Mesothelial cell of epicardium (in vitro differentiated cells): ENCODE measurements at regions not wholly inside any gene's neighbourhood (a gene's known extent, or its start where the extent isn't known, plus 50 kb on each side); places are given as distances from the start of the nearest gene placed in this dataset.

Source experiments
- DNase-seq, 2 experiments: peaks; one replicate each; pipeline ENCODE4 v3.0.0; 2021; ENCODE audit warnings: low spot score in 2 of 2; ENCODE audit not compliant: unreplicated experiment in 2 of 2
- H3K27ac Mint-ChIP-seq: 2 replicates; pipeline ENCODE4 v1.8.0; 2021; ENCODE audit warnings: mixed read lengths
- H3K27me3 Mint-ChIP-seq: 2 replicates; pipeline ENCODE4 v1.8.0; 2021; ENCODE audit warnings: low read depth, mixed read lengths
- H3K36me3 Mint-ChIP-seq: 2 replicates; pipeline ENCODE4 v1.8.0; 2021; ENCODE audit warnings: mixed read lengths
- H3K4me1 Mint-ChIP-seq: 2 replicates; pipeline ENCODE4 v1.8.0; 2021; ENCODE audit warnings: mixed read lengths
- H3K4me3 Mint-ChIP-seq: 2 replicates; pipeline ENCODE4 v1.8.0; 2021; ENCODE audit warnings: mild to moderate bottlenecking, moderate library complexity, mixed read lengths
- H3K9me3 Mint-ChIP-seq: 2 replicates; pipeline ENCODE4 v1.8.0; 2021; ENCODE audit warnings: mixed read lengths
- CTCF ChIP-seq: fragments of 200-600 bp; sonication (generic); IDR thresholded peaks from one replicate; pipeline ENCODE4 v1.5.0; 2021; ENCODE audit warnings: antibody characterized with exemption; ENCODE audit not compliant: unreplicated experiment

DNA sequence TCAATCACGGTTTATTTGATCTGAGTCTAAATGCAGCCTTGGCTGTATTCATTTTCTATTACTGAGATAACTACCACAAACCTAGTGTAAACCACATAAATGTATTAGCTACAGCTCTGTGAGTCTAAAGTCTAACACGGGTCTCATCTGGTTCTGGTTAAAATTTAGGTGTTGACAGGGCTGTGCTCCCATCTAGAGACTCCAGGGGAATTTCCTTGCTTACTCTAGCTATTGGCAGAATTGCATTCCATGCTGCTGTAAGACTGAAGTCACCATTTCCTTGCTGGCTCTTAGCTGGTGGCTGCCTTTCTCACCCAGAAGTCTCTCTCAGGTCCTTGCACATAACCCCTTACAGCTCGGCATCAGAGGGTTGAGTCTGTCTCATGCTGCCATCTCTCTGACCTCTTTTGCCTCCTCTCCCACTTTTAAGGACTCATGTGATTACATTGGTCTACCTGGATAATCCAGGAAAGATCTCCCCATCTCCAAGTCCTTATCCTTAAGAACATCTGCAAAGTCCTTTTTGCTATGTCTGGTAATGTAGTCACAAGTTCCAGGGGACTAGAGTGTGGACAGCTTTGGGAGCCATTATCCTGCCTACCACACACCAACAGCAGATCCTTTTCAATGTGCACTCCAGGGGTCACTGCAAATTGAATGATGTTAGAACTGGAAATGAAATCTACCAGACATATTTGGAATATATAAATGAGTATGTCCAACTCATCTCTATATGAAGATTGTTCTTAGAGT, 207.0 kb upstream of the AGAP1 start:
- Mint-ChIP-seq H3K27me3 (peaks cover 13% of the 10 kb centered on the region), H3K4me1 (peaks cover 4% of the 10 kb centered on the region), H3K27ac (no peak overlapping the region), H3K4me3 (no peak overlapping the region), H3K9me3 (peaks cover 12% of the 10 kb centered on the region), H3K36me3 (no peaks in the 10 kb centered on the region)
- DNase-seq = no peak
- no peak for TF ChIP-seq CTCF

GRCh38 chr2:235287375-235287733, 206.5 kb upstream of the AGAP1 start:
- DNase-seq = no peak
- peaks cover 16% of the 10 kb centered on the region for H3K27me3 Mint-ChIP-seq
- no peaks in the 10 kb centered on the region for H3K36me3 Mint-ChIP-seq
- H3K27ac Mint-ChIP-seq = no peak overlapping the region
- peaks cover 4% of the 10 kb centered on the region for H3K4me1 Mint-ChIP-seq
- peaks cover 12% of the 10 kb centered on the region for H3K9me3 Mint-ChIP-seq
- no peak for TF ChIP-seq CTCF
- H3K4me3 Mint-ChIP-seq = no peak overlapping the region

DNA sequence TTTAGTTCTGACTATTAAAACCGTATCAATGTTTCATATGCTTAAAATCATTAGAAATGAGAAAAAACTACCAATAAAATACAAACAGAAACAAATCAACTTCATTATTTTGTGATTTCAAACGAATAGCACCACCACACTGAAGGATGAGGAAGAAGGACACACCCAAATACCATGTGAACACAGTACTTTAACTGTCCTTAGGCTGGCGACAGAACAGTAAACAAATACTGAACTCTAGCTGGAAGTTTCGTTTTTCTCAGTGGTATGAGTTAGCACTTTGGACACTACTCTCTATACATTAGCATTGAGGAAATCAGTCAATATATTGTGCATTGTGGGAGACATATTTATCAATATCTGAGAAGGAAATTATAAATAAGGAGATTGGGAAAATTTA, 202.4 kb upstream of the AGAP1 start:
- Mint-ChIP-seq H3K27ac (no peak overlapping the region), H3K4me3 (no peak overlapping the region), H3K36me3 (no peaks in the 10 kb centered on the region), H3K4me1 (peaks cover 4% of the 10 kb centered on the region), H3K9me3 (no peaks in the 10 kb centered on the region), H3K27me3 (peaks cover 22% of the 10 kb centered on the region)
- no peak for TF ChIP-seq CTCF
- no peak for DNase-seq

GRCh38 chr2:235293061-235293460, 200.8 kb upstream of the AGAP1 start:
- TF ChIP-seq CTCF = no peak
- H3K4me3 Mint-ChIP-seq = no peak overlapping the region
- no peak for DNase-seq
- H3K4me1 Mint-ChIP-seq = peaks cover under 1% of the 10 kb centered on the region
- peaks cover 26% of the 10 kb centered on the region for H3K27me3 Mint-ChIP-seq
- peaks cover 7% of the 10 kb centered on the region for H3K9me3 Mint-ChIP-seq
- H3K27ac Mint-ChIP-seq = no peak overlapping the region
- no peaks in the 10 kb centered on the region for H3K36me3 Mint-ChIP-seq

GRCh38 chr2:235295831-235296230, 198.0 kb upstream of the AGAP1 start:
- peaks cover 7% of the 10 kb centered on the region for H3K9me3 Mint-ChIP-seq
- H3K27me3 Mint-ChIP-seq = peaks cover 26% of the 10 kb centered on the region
- TF ChIP-seq CTCF = no peak
- no peaks in the 10 kb centered on the region for H3K36me3 Mint-ChIP-seq
- no peaks in the 10 kb centered on the region for H3K4me1 Mint-ChIP-seq
- no peak for DNase-seq
- H3K27ac Mint-ChIP-seq = no peak overlapping the region
- H3K4me3 Mint-ChIP-seq = no peak overlapping the region
